ENCODE measurements at regions not wholly inside any gene's neighbourhood (a gene's known extent, or its start where the extent isn't known, plus 50 kb on each side); places are given as distances from the start of the nearest gene placed in this dataset.

GRCh38 chr14:29217813-29218450 is 451.3 kb downstream of the FOXG1 start:
- DNase-seq (ENCODE audit: low spot score) = no peak

GRCh38 chr14:29220072-29220471 is 453.5 kb downstream of the FOXG1 start:
- DNase-seq (ENCODE audit: low spot score) = no peak

- no peak for DNase-seq (ENCODE audit: low spot score)
Measured at GRCh38 chr14:29220566-29220965, 454.0 kb downstream of the FOXG1 start.

GRCh38 chr14:29222006-29222405 is 455.4 kb downstream of the FOXG1 start:
- DNase-seq (ENCODE audit: low spot score) = no peak

- no peak for DNase-seq (ENCODE audit: low spot score)
Measured at GRCh38 chr14:29222671-29223268, 456.2 kb downstream of the FOXG1 start.

- DNase-seq (ENCODE audit: low spot score) = no peak
Measured at GRCh38 chr14:29223947-29224346, 457.4 kb downstream of the FOXG1 start.

- DNase-seq (ENCODE audit: low spot score) = no peak
Measured at GRCh38 chr14:29227631-29228030, 461.0 kb downstream of the FOXG1 start.

- no peak for DNase-seq (ENCODE audit: low spot score)
Measured at GRCh38 chr14:29232153-29232552, 465.6 kb downstream of the FOXG1 start.

GRCh38 chr14:29232711-29233110 is 466.1 kb downstream of the FOXG1 start:
- no peak for DNase-seq (ENCODE audit: low spot score)

- no peak for DNase-seq (ENCODE audit: low spot score)
Measured at GRCh38 chr14:29233188-29233587, 466.6 kb downstream of the FOXG1 start.

GRCh38 chr14:29235991-29236390 is 469.4 kb downstream of the FOXG1 start:
- no peak for DNase-seq (ENCODE audit: low spot score)

- DNase-seq (ENCODE audit: low spot score) = no peak
Measured at GRCh38 chr14:29236401-29236800, 469.8 kb downstream of the FOXG1 start.

- DNase-seq (ENCODE audit: low spot score) = peak; percentile 34
Measured at GRCh38 chr14:29236848-29237247, 470.3 kb downstream of the FOXG1 start.

- no peak for DNase-seq (ENCODE audit: low spot score)
Measured at GRCh38 chr14:29240066-29240465, 473.5 kb downstream of the FOXG1 start.

- no peak for DNase-seq (ENCODE audit: low spot score)
Measured at GRCh38 chr14:29242755-29243754, 476.5 kb downstream of the FOXG1 start.

GRCh38 chr14:29255692-29256091 is 489.1 kb downstream of the FOXG1 start:
- no peak for DNase-seq (ENCODE audit: low spot score)

- DNase-seq (ENCODE audit: low spot score) = no peak
Measured at GRCh38 chr14:29262979-29263378, 496.4 kb downstream of the FOXG1 start.

- DNase-seq (ENCODE audit: low spot score) = no peak
Measured at GRCh38 chr14:29264865-29265264, 498.3 kb downstream of the FOXG1 start.

- no peak for DNase-seq (ENCODE audit: low spot score)
Measured at GRCh38 chr14:29265852-29266251, 499.3 kb downstream of the FOXG1 start.

- DNase-seq (ENCODE audit: low spot score) = no peak
Measured at GRCh38 chr14:29271669-29272068, 505.1 kb downstream of the FOXG1 start.

GRCh38 chr14:29273513-29273912 is 506.9 kb downstream of the FOXG1 start:
- DNase-seq (ENCODE audit: low spot score) = no peak

GRCh38 chr14:29274890-29275596 is 508.5 kb downstream of the FOXG1 start:
- DNase-seq (ENCODE audit: low spot score) = no peak

Data from COLO829 (cell line).